ENCODE measurements at regions not wholly inside any gene's neighbourhood (a gene's known extent, or its start where the extent isn't known, plus 50 kb on each side); places are given as distances from the start of the nearest gene placed in this dataset.
"Not testable (repeated sequence)": the region's sequence is repeated elsewhere in the genome, so short reads cannot be mapped to it uniquely, and the experiment has no call there.

GRCh38 chr14:105630293-105630934 is 104.0 kb downstream of the TMEM121 start:
- TF ChIP-seq POLR2AphosphoS5, CTCF, POLR2A, EP300 (IDR thresholded peaks at IDR 0.05): not testable (repeated sequence)
